IPS DF 6.9 (cell line): ENCODE measurements at regions not wholly inside any gene's neighbourhood (a gene's known extent, or its start where the extent isn't known, plus 50 kb on each side); places are given as distances from the start of the nearest gene placed in this dataset.

ENCODE experiments used
- DNase-seq: peaks from one replicate; pipeline ENCODE4 v3.0.0-alpha.2; 2013; ENCODE audit warnings: low read depth, low spot score
- H3K27ac ChIP-seq: one replicate; pipeline ENCODE4 v1.5.1; 2013; ENCODE audit warnings: low read length, control low read depth
- H3K27me3 ChIP-seq: 2 replicates; pipeline ENCODE4 v1.6.1; 2013; ENCODE audit warnings: mild to moderate bottlenecking, low read length; ENCODE audit not compliant: control insufficient read depth, insufficient read depth
- H3K36me3 ChIP-seq: 2 replicates; pipeline ENCODE4 v1.6.1; 2013; ENCODE audit warnings: low read length; ENCODE audit not compliant: control insufficient read depth, insufficient read depth
- H3K4me1 ChIP-seq: 2 replicates; pipeline ENCODE4 v1.6.1; 2013; ENCODE audit warnings: low read length; ENCODE audit not compliant: control insufficient read depth, insufficient read depth
- H3K4me3 ChIP-seq: 2 replicates; pipeline ENCODE4 v1.5.1; 2013; ENCODE audit warnings: mild to moderate bottlenecking, low read length
- H3K9me3 ChIP-seq: 2 replicates; pipeline ENCODE4 v1.6.1; 2013; ENCODE audit warnings: low read length, inconsistent platforms; ENCODE audit not compliant: control insufficient read depth, insufficient read depth
- WGBS: extraction: QIAGEN DNeasy Blood & Tissue Kit; methylation state at CpG from one replicate; pipeline ENCODE4 v1.1.7; 2013; ENCODE audit warnings: mixed read lengths, missing lambda C conversion rate; ENCODE audit not compliant: insufficient read length, insufficient coverage; 5-methylcytosine and 5-hydroxymethylcytosine counted together

DNA sequence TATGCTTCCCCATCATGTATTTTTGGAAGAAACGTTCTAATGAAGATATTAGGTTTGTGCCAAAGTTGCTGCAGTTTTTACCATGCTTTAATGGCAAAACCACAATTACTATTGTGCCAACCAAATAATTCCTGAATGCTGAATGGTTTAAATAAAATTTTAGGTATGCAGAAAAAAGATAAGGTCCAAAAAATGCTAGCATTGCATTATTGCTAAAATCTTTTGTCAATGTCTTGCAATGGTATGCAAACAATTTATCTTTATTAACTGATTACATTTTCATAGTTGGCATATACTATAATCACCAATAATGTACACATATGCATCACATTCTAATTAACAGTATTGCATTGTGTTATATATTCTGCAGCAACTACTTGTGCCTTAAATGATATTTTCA lies 1657.4 kb upstream of the IGFBP7 start:
- no peak overlapping the region for H3K4me3 ChIP-seq
- H3K36me3 ChIP-seq = no peaks in the 10 kb centered on the region
- no peaks in the 10 kb centered on the region for H3K9me3 ChIP-seq
- H3K27me3 ChIP-seq = no peaks in the 10 kb centered on the region
- DNase-seq = no peak
- no peaks in the 10 kb centered on the region for H3K4me1 ChIP-seq
- no CpG with 5 or more reads among the region's 1 CpG for WGBS
- H3K27ac ChIP-seq = no peak overlapping the region

DNA sequence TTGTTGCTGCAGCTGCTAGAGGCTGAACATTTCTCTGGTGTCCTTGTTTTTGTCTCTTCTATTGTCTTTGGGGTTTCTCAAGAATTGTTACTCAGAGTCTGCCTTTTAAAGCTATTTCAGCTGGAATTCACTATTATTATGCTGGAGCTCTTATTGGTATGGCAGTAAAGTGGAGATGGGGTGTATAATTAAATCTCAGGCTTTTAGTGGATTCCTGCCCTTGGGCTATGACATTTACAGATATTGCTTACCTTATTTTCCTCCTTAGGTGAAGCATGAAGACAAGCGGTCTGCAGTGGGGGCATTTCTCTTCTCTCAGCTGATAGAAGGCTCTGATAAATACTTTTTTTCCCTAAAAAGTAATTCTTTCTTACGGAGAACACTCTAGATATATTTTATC lies 1656.6 kb upstream of the IGFBP7 start:
- Histone ChIP-seq H3K4me3 (no peak overlapping the region), H3K36me3 (no peaks in the 10 kb centered on the region), H3K27ac (no peak overlapping the region), H3K27me3 (no peaks in the 10 kb centered on the region), H3K9me3 (no peaks in the 10 kb centered on the region), H3K4me1 (no peaks in the 10 kb centered on the region)
- DNase-seq = no peak
- WGBS = no CpG with 5 or more reads among the region's 2 CpGs

DNA sequence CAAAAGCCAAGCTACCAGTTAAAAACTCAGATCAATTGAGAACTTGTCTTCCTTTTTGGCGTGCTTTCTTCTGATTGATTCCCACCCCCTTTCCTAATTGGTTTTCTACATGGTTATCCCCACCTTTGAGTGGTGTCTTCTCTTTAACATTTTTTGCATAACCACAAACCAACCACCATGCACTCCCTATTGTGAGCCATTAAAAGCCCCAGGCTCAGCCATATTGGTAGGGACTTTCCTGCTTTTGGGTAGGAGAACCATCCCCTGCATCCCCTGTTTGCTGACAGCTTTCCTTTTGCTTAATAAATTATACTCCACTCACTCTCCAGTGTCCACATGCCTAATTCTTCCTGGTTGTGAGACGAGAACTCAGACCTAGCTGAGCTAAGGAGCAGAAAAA lies 1651.4 kb upstream of the IGFBP7 start:
- H3K27me3 ChIP-seq = no peaks in the 10 kb centered on the region
- H3K27ac ChIP-seq = no peak overlapping the region
- H3K9me3 ChIP-seq = no peaks in the 10 kb centered on the region
- DNase-seq = no peak
- no peaks in the 10 kb centered on the region for H3K36me3 ChIP-seq
- no peaks in the 10 kb centered on the region for H3K4me1 ChIP-seq
- no peak overlapping the region for H3K4me3 ChIP-seq
- no CpG with 5 or more reads among the region's 2 CpGs for WGBS

DNA sequence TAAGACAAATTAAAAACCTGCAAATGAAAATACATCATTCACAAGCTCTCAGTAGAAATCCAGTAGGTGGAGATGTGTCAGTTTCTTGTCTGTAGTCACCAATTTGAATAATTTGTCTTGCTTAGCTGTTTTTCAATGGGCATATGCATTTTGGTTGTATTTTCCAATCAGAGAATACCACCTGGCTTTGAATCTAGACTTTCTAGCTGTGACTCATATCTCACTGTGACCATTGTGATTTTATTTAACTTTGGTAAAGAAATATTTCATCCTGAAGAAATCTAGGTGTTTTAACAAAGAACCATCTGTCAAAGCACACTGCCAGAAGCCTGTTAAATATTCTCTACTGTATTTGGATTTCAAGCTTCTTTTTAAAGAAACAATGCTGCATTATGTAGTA lies 1650.6 kb upstream of the IGFBP7 start:
- Histone ChIP-seq H3K27me3 (no peaks in the 10 kb centered on the region), H3K4me3 (no peak overlapping the region), H3K4me1 (no peaks in the 10 kb centered on the region), H3K27ac (no peak overlapping the region), H3K36me3 (no peaks in the 10 kb centered on the region), H3K9me3 (no peaks in the 10 kb centered on the region)
- no peak for DNase-seq

DNA sequence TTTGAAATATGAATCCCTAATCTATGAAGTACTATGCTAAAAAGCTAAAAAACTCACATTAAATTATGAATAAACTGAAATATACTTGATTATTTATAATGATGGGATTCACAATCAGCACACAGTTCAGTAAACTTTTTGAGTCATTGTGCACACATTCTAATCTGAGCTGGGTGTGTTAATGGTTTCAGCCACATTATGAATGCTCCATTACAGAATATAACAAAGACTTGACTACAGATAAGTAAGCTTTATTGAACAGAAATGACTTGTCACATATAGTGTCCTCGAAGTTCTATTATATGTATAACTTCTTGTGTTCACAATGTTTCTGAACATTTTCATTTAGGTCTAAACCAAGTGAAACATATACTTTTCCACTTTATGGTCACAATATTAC lies 1649.9 kb upstream of the IGFBP7 start:
- DNase-seq = no peak
- WGBS = no CpG with 5 or more reads among the region's 1 CpG

DNA sequence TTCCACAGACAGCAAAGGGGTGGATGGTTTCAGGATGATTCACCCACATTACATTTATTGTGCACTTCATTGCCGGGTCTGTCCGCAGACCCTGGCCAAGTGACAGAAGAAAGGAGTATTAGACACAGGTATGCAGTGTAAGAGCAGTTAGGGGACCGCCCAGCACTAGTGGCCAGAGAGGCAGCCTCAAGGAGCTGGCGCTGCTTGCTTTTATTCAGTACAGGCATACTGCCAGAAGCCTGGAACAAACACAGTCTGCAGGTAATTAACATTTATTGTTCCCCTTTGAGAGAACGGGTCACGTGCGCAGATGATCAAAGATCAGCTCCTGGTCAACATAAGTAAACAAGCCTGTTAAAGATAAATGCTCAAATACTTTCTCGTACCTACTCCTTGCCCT lies 1639.0 kb upstream of the IGFBP7 start:
- H3K27me3 ChIP-seq = no peaks in the 10 kb centered on the region
- no CpG with 5 or more reads among the region's 8 CpGs for WGBS
- DNase-seq = no peak
- H3K27ac ChIP-seq = no peak overlapping the region
- no peaks in the 10 kb centered on the region for H3K9me3 ChIP-seq
- H3K4me1 ChIP-seq = no peaks in the 10 kb centered on the region
- no peaks in the 10 kb centered on the region for H3K36me3 ChIP-seq
- H3K4me3 ChIP-seq = no peak overlapping the region

More for the DNA sequence above, 1649.9 kb upstream of the IGFBP7 start:
- no peaks in the 10 kb centered on the region for H3K4me1 ChIP-seq
- no peaks in the 10 kb centered on the region for H3K27me3 ChIP-seq
- H3K9me3 ChIP-seq = no peaks in the 10 kb centered on the region
- no peaks in the 10 kb centered on the region for H3K36me3 ChIP-seq
- H3K27ac ChIP-seq = no peak overlapping the region
- no peak overlapping the region for H3K4me3 ChIP-seq

DNA sequence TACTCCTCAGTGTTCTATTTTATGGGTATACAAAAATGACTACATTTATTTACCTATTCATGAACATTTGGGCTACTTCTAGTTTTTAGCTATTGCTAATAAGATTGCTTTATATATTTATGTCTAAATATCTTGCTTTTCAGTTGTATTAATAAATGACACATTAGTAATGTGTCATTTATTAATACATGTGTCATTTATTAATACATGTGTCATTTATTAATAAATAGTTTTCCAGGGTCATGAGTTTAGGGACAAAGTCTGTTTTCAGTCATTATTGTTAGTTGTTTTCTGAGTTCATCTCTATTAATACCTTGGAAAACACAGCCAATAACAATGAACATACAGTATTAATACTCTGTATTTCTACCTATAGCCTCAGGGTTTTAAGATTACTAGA lies 1630.7 kb upstream of the IGFBP7 start:
- H3K27me3 ChIP-seq = no peaks in the 10 kb centered on the region
- no peak for DNase-seq

DNA sequence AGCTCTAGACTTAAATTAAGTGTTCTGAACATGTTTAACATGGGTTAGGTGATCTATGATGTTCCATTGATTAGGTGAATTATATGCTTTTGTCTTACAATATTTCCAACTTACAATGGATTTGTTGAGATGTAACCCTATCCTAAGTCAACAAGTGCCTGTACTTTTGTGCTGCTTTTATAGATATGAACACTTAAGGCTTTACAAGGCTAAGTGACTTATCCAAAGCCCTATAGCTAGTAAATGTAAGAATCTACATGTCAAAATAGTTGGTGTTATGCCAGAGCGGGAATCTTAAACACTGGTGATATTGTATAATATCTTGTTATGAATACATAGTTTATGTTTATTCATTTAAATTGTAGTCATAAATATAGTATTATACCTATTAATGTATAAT lies 1629.1 kb upstream of the IGFBP7 start:
- no peaks in the 10 kb centered on the region for H3K36me3 ChIP-seq
- H3K27me3 ChIP-seq = no peaks in the 10 kb centered on the region
- H3K9me3 ChIP-seq = no peaks in the 10 kb centered on the region
- no peaks in the 10 kb centered on the region for H3K4me1 ChIP-seq
- H3K4me3 ChIP-seq = no peak overlapping the region
- H3K27ac ChIP-seq = no peak overlapping the region
- DNase-seq = no peak
- WGBS = no CpG with 5 or more reads among the region's 1 CpG

More for the DNA sequence above, 1630.7 kb upstream of the IGFBP7 start:
- H3K4me1 ChIP-seq = no peaks in the 10 kb centered on the region
- H3K9me3 ChIP-seq = no peaks in the 10 kb centered on the region
- no peak overlapping the region for H3K4me3 ChIP-seq
- no peak overlapping the region for H3K27ac ChIP-seq
- no peaks in the 10 kb centered on the region for H3K36me3 ChIP-seq

DNA sequence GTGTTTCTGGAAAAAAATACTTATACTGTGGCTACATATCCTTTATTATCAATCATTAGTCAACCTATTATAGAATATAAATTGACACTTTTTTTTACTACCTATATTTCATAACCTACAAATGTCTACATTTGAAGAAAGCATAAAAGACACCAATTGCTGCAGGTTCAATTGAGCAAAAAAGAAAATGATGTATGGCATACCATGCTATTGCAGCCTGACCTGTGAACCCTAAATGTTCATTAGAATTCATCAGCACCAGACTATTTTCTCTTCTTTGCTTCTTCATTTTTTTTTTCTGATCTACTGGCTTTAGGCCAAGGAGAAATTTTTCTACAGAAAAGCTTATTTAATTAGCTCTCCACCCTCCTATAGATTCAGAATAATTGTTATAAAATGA lies 1628.2 kb upstream of the IGFBP7 start:
- Histone ChIP-seq H3K9me3 (no peaks in the 10 kb centered on the region), H3K4me3 (no peak overlapping the region), H3K27me3 (no peaks in the 10 kb centered on the region), H3K27ac (no peak overlapping the region), H3K36me3 (no peaks in the 10 kb centered on the region), H3K4me1 (no peaks in the 10 kb centered on the region)
- no peak for DNase-seq

DNA sequence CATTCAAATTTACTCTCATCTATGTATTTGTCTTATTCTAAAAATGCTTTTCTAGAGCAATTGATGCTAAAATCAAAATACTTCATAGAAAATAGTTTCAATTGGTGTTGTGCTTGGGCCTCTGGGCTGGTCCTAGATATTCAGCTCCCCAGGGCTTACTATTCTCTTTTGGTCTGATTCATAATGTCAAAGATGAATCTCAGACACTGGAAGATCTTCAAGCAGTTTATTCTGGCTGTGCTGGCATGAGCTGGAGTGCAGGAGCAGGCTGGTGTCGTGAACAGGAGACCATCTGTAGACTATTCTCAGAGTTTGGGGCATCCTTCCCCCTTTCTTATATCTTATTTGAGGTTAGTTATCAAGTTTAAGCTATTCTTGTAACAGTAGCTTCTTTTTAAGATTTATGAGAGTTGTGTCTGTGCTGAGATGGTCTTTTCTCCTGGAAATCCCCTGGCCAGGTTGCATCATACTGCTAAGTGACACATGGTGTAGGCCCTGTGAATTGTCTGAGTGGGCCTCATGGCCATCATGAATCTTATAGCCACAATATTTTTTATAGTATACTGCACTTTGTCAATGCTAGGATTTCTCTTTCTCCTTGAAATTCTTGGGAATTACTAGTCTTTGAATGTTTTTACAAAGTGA lies 1624.0 kb upstream of the IGFBP7 start:
- no peaks in the 10 kb centered on the region for H3K36me3 ChIP-seq
- H3K27ac ChIP-seq = no peak overlapping the region
- no peaks in the 10 kb centered on the region for H3K9me3 ChIP-seq
- DNase-seq = no peak
- no peaks in the 10 kb centered on the region for H3K4me1 ChIP-seq
- no CpG with 5 or more reads among the region's 1 CpG for whole genome bisulfite sequencing
- H3K27me3 ChIP-seq = no peaks in the 10 kb centered on the region
- no peak overlapping the region for H3K4me3 ChIP-seq

DNA sequence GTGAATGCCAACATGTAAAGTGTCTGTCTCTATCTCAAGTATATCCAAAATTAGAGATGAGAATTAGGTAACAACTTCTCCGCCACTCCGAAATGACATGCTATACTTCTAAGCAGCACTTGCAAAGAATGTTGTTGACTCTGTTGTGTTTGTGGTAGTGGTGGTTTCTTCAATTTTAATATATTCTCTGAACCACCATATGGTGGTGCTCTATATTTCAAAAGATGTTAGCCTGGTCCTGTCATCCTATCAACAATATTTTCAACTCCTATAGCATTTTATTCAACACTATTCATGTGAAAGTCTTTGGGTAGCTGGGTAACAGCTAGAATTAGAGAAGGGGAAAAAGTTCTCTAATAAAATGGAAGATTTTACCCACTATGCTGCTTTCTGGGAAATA lies 1622.8 kb upstream of the IGFBP7 start:
- H3K9me3 ChIP-seq = no peaks in the 10 kb centered on the region
- H3K4me1 ChIP-seq = no peaks in the 10 kb centered on the region
- H3K27ac ChIP-seq = no peak overlapping the region
- no peak for DNase-seq
- H3K27me3 ChIP-seq = no peaks in the 10 kb centered on the region
- no peaks in the 10 kb centered on the region for H3K36me3 ChIP-seq
- no peak overlapping the region for H3K4me3 ChIP-seq
- WGBS = no CpG with 5 or more reads among the region's 2 CpGs
